GM12878 (cell line): ENCODE measurements at regions not wholly inside any gene's neighbourhood (a gene's known extent, or its start where the extent isn't known, plus 50 kb on each side); places are given as distances from the start of the nearest gene placed in this dataset.

Experiments used
- ATAC-seq: fragments of 200-7000 bp; cut with Tn5 transposase; 3 replicates; pipeline ENCODE4 v1.9.1; 2020; ENCODE audit warnings: mild to moderate bottlenecking, moderate library complexity
- BruUV-seq: library from RNA; stranded (reverse); fragments of 400-500 nt; replicated peaks from 2 replicates; lab custom pipeline; 2021; lab: Mats Ljungman, UMichigan
- CTCF ChIA-PET: fragments of 300-600 bp; sonication (Branson Sonifier 250); formaldehyde crosslinking; extraction: SDS; loops from one replicate; lab custom pipeline; 2021; ENCODE audit warnings: inconsistent platforms; lab: Yijun Ruan, JAX
- POLR2A ChIA-PET: fragments of 350-600 bp; formaldehyde crosslinking; extraction: SDS; loops from one replicate; lab custom pipeline; 2021; ENCODE audit warnings: inconsistent platforms; lab: Charles Lee
- RAD21 ChIA-PET: fragments of 300-600 bp; sonication (Branson Sonifier 250); formaldehyde crosslinking; loops from one replicate; lab custom pipeline; 2023; ENCODE audit warnings: antibody characterized with exemption; ENCODE audit not compliant: unreplicated experiment; lab: Charles Lee
- SMC1A ChIA-PET: fragments of 300-600 bp; sonication (Branson Sonifier 250); formaldehyde crosslinking; loops from one replicate; lab custom pipeline; 2023; ENCODE audit not compliant: unreplicated experiment, uncharacterized antibody; lab: Charles Lee
- DNase-seq: peaks from one replicate; pipeline ENCODE4 v3.0.0-alpha.2; 2011; ENCODE audit warnings: low read depth, low spot score
- FAIRE-seq: peaks from 3 replicates; lab custom pipeline; 2011; peaks lifted over from hg19 to GRCh38; lab: Jason Lieb, UNC
- H2AFZ ChIP-seq: 2 replicates; pipeline ENCODE4 v1.6.0; 2011; ENCODE audit warnings: low read depth, low read length, control low read depth; ENCODE audit not compliant: control insufficient read depth
- H3K27ac ChIP-seq: 2 replicates; pipeline ENCODE4 v1.5.1; 2011; ENCODE audit warnings: control low read depth; ENCODE audit not compliant: control insufficient read depth, insufficient read depth
- H3K27me3 ChIP-seq, 2 experiments: replicated peaks in 1 of 2; 2 replicates each; pipeline versions ENCODE4 v1.6.0 to v1.6.1; 2011; ENCODE audit warnings: low read length in 1 of 2; ENCODE audit not compliant: control insufficient read depth in 2 of 2, insufficient read depth in 2 of 2
- H3K36me3 ChIP-seq, 2 experiments: 2 replicates each; pipeline ENCODE4 v1.5.1; 2011; ENCODE audit warnings: low read length in 1 of 2; ENCODE audit not compliant: control insufficient read depth in 2 of 2, insufficient read depth in 2 of 2
- H3K4me1 ChIP-seq: 2 replicates; pipeline ENCODE4 v1.6.1; 2011; ENCODE audit warnings: mild to moderate bottlenecking, low read length, moderate library complexity, mixed read lengths; ENCODE audit not compliant: control insufficient read depth, insufficient read depth
- H3K4me2 ChIP-seq: 2 replicates; pipeline ENCODE4 v1.6.0; 2011; ENCODE audit warnings: control low read depth; ENCODE audit not compliant: control insufficient read depth, insufficient read depth
- H3K4me3 ChIP-seq: fragments of 200-600 bp; sonication (generic); 2 replicates; pipeline ENCODE4 v1.5.1; 2016
- H3K79me2 ChIP-seq: 2 replicates; pipeline ENCODE4 v1.6.0; 2011; ENCODE audit warnings: low read length; ENCODE audit not compliant: control insufficient read depth, insufficient read depth
- H3K9ac ChIP-seq: 2 replicates; pipeline ENCODE4 v1.8.0; 2011; ENCODE audit warnings: low read length, control low read depth, mixed read lengths; ENCODE audit not compliant: control insufficient read depth, insufficient read depth
- H3K9me3 ChIP-seq: replicated peaks from 3 replicates; pipeline ENCODE4 v1.5.1; 2011; ENCODE audit warnings: mild to moderate bottlenecking, low read length; ENCODE audit not compliant: control insufficient read depth, insufficient read depth
- H4K20me1 ChIP-seq: 2 replicates; pipeline ENCODE4 v1.6.0; 2011; ENCODE audit not compliant: control insufficient read depth, insufficient read depth
- CHD4 ChIP-seq: fragments of 200-600 bp; sonication (generic); IDR thresholded peaks from 2 replicates; pipeline ENCODE4 v1.6.1; 2016; ENCODE audit warnings: mild to moderate bottlenecking
- EGR1 ChIP-seq, 2 experiments: IDR thresholded peaks; 1 replicate in 1 of 2; 2 replicates in 1 of 2; pipeline ENCODE4 v1.6.1; 2011 to 2012; ENCODE audit warnings: low read depth in 2 of 2, low read length in 2 of 2, borderline replicate concordance in 1 of 2, mild to moderate bottlenecking in 1 of 2, moderate library complexity in 1 of 2
- IKZF2 ChIP-seq, 2 experiments: fragments of 450-650 bp; IDR thresholded peaks; 2 replicates each; pipeline ENCODE4 v1.6.1; 2017; ENCODE audit warnings: mild to moderate bottlenecking in 2 of 2, moderate library complexity in 2 of 2
- KAT2A ChIP-seq: conservative IDR thresholded peaks from 2 replicates; pipeline ENCODE4 v1.6.1; 2011; ENCODE audit warnings: low read depth, low read length; ENCODE audit not compliant: control insufficient read depth
- MEF2A ChIP-seq: IDR thresholded peaks from 2 replicates; pipeline ENCODE4 v1.6.1; 2011; ENCODE audit warnings: low read depth, mild to moderate bottlenecking, low read length, moderate library complexity; ENCODE audit not compliant: insufficient read depth
- MEF2B ChIP-seq: fragments of 450-650 bp; IDR thresholded peaks from 2 replicates; pipeline ENCODE4 v1.6.1; 2018; ENCODE audit warnings: mild to moderate bottlenecking, moderate library complexity; ENCODE audit not compliant: partially characterized antibody, poor library complexity, severe bottlenecking
- POLR2AphosphoS2 ChIP-seq: IDR thresholded peaks from 2 replicates; pipeline ENCODE4 v1.6.1; 2011; ENCODE audit warnings: low read depth, mild to moderate bottlenecking, low read length, improper control_type of control experiment, moderate library complexity
- RUNX3 ChIP-seq: IDR thresholded peaks from 2 replicates; pipeline ENCODE4 v1.6.1; 2012; ENCODE audit warnings: low read length, inconsistent platforms
- TBL1XR1 ChIP-seq: IDR thresholded peaks from 2 replicates; pipeline ENCODE4 v1.6.1; 2012; ENCODE audit warnings: low read depth, low read length, improper control_type of control experiment
- ZNF24 ChIP-seq: fragments of 450-650 bp; IDR thresholded peaks from 2 replicates; pipeline ENCODE4 v1.6.1; 2017; ENCODE audit warnings: antibody characterized with exemption, mild to moderate bottlenecking
- WGBS: methylation state at CpG from one replicate; pipeline ENCODE4 v1.1.6; 2016; ENCODE audit warnings: low lambda C conversion rate; ENCODE audit not compliant: insufficient replicate concordance, insufficient coverage; ENCODE audit errors: missing lambda C conversion rate; 5-methylcytosine and 5-hydroxymethylcytosine counted together
- in situ Hi-C: fragments of 300-500 bp; cut with MboI; formaldehyde crosslinking; loops from 9 replicates; pipeline ENCODE4 v1.14.3; 2018; ENCODE audit warnings: mixed read lengths
- intact Hi-C: fragments of 100-400 bp; cut with micrococcal nuclease; formaldehyde crosslinking; loops from one replicate; pipeline ENCODE4 v1.14.2; 2022; ENCODE audit not compliant: unreplicated experiment
- TF ChIP-seq, protein P1 (sequence below): fragments of 450-650 bp; formaldehyde crosslinking; IDR thresholded peaks from 2 replicates; pipeline ENCODE4 v1.5.0; 2022; ENCODE audit warnings: mild to moderate bottlenecking, missing genetic modification characterization
- TF ChIP-seq, protein P2 (sequence below): fragments of 150-350 bp; IDR thresholded peaks from 2 replicates; pipeline ENCODE4 v1.6.1; 2014; ENCODE audit warnings: mild to moderate bottlenecking, low read depth, low read length

DNA sequence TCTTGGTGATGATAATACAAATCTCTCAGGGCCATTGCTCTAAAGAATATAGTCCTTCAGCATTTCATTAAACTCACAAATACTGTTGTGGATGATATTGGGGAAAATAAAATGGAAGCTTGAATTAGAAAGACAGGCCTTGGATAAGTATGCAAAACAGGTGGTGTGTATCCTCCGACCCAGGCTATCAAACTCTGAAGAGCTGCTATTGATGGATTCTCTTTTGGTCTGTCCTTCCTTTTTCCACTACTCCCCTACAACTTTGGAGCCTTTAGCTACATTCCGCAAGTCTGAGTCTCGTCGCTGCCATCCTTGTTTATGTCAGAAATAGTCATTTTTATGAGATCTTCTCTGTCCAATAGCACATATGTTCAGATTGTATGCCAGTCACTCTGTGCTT, 351.6 kb downstream of the KCNJ2 start:
- FAIRE-seq (no peak), ATAC-seq (no peak)
- Histone ChIP-seq H3K9ac (no peak overlapping the region), H3K27me3 (no peaks in the 10 kb centered on the region), H3K36me3 (no peaks in the 10 kb centered on the region), H3K79me2 (no peaks in the 10 kb centered on the region), H3K4me1 (no peaks in the 10 kb centered on the region)
- intact Hi-C loops (no loop called here), in situ Hi-C loops (no loop called here)
- ChIA-PET RAD21 (interaction anchor here (0.6 kb wide), 1 partner anchor 913 kb away, joined by 3 read pairs; no protein-coding TSS in a partner anchor), SMC1A (interaction anchor here (1.1 to 2.0 kb wide), 7 partner anchors 11 to 360 kb away, joined by 3 to 9 read pairs (median 4); no protein-coding TSS in a partner anchor), POLR2A (no interaction called here), CTCF (interaction anchor here (1.4 kb wide), 1 partner anchor 14 kb away, joined by 4 read pairs; no protein-coding TSS in a partner anchor)
- BruUV-seq: no TSS peak
- 14% methylated on average over 4 of the region's 4 CpGs for WGBS
- TF ChIP-seq, protein P1, sequence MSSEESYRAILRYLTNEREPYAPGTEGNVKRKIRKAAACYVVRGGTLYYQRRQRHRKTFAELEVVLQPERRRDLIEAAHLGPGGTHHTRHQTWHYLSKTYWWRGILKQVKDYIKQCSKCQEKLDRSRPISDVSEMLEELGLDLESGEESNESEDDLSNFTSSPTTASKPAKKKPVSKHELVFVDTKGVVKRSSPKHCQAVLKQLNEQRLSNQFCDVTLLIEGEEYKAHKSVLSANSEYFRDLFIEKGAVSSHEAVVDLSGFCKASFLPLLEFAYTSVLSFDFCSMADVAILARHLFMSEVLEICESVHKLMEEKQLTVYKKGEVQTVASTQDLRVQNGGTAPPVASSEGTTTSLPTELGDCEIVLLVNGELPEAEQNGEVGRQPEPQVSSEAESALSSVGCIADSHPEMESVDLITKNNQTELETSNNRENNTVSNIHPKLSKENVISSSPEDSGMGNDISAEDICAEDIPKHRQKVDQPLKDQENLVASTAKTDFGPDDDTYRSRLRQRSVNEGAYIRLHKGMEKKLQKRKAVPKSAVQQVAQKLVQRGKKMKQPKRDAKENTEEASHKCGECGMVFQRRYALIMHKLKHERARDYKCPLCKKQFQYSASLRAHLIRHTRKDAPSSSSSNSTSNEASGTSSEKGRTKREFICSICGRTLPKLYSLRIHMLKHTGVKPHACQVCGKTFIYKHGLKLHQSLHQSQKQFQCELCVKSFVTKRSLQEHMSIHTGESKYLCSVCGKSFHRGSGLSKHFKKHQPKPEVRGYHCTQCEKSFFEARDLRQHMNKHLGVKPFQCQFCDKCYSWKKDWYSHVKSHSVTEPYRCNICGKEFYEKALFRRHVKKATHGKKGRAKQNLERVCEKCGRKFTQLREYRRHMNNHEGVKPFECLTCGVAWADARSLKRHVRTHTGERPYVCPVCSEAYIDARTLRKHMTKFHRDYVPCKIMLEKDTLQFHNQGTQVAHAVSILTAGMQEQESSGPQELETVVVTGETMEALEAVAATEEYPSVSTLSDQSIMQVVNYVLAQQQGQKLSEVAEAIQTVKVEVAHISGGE (CRISPR knock-in tag): no peak
- TF ChIP-seq TBL1XR1: no peak
- TF ChIP-seq, all 136 proteins: peak for 0
- no peak for DNase-seq
- no peak overlapping the region for H3K4me3 ChIP-seq
- H3K27ac ChIP-seq: no peak overlapping the region
- no peaks in the 10 kb centered on the region for H4K20me1 ChIP-seq
- H3K9me3 ChIP-seq: no peaks in the 10 kb centered on the region
- H2AFZ ChIP-seq: no peak overlapping the region
- H3K4me2 ChIP-seq: no peak overlapping the region

DNA sequence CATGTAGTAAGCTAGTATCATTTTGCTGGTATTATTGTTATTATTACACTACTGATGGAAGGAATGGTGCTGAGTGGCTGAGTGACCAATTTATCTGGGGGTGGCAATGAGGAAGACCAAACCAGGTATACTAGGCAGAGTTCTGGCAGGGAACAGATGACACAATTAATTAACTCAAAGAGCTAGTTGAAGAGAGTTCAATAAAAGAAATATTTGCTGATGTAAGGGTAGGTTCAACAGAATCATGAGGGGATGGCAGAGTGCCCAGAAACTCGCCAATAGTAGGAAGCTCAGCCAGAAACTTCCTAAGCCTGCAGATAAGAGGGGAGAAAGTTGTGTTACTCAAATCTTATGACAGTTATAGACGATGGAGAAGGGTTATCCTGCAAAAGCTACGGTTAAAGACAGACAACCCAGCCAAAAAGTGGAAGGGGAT, 352.5 kb downstream of the KCNJ2 start:
- intact Hi-C loops: no loop called here
- FAIRE-seq (no peak), DNase-seq (no peak), ATAC-seq (no peak)
- in situ Hi-C loops: no loop called here
- SMC1A ChIA-PET: interaction anchor here (0.9 to 2.0 kb wide), 6 partner anchors 15 to 361 kb away, joined by 3 to 9 read pairs (median 4); no protein-coding TSS in a partner anchor
- H2AFZ ChIP-seq: no peak overlapping the region
- H4K20me1 ChIP-seq: no peaks in the 10 kb centered on the region
- no peaks in the 10 kb centered on the region for H3K36me3 ChIP-seq
- RAD21 ChIA-PET: interaction anchor here (1.2 kb wide), 1 partner anchor 30 kb away, joined by 6 read pairs; no protein-coding TSS in a partner anchor
- no peak overlapping the region for H3K4me2 ChIP-seq
- H3K9ac ChIP-seq: no peak overlapping the region
- BruUV-seq: no TSS peak
- CTCF ChIA-PET: interaction anchor here (0.8 to 1.4 kb wide), 2 partner anchors 10 to 15 kb away, joined by 3 to 4 read pairs; no protein-coding TSS in a partner anchor
- POLR2A ChIA-PET: interaction anchor here (1.2 kb wide), 1 partner anchor 16 kb away, joined by 3 read pairs; no protein-coding TSS in a partner anchor
- H3K4me3 ChIP-seq: no peak overlapping the region
- H3K27ac ChIP-seq: no peak overlapping the region
- H3K4me1 ChIP-seq: no peaks in the 10 kb centered on the region
- H3K79me2 ChIP-seq: no peaks in the 10 kb centered on the region
- no peaks in the 10 kb centered on the region for H3K9me3 ChIP-seq
- 27% methylated on average over 3 of the region's 3 CpGs for WGBS
- H3K27me3 ChIP-seq: no peaks in the 10 kb centered on the region
- TF ChIP-seq KAT2A: no peak
- no peak for TF ChIP-seq IKZF2 (IDR thresholded peaks at IDR 0.05)
- TF ChIP-seq MEF2A: no peak
- no peak for TF ChIP-seq POLR2AphosphoS2
- TF ChIP-seq, protein P2, sequence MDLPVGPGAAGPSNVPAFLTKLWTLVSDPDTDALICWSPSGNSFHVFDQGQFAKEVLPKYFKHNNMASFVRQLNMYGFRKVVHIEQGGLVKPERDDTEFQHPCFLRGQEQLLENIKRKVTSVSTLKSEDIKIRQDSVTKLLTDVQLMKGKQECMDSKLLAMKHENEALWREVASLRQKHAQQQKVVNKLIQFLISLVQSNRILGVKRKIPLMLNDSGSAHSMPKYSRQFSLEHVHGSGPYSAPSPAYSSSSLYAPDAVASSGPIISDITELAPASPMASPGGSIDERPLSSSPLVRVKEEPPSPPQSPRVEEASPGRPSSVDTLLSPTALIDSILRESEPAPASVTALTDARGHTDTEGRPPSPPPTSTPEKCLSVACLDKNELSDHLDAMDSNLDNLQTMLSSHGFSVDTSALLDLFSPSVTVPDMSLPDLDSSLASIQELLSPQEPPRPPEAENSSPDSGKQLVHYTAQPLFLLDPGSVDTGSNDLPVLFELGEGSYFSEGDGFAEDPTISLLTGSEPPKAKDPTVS: no peak
- TF ChIP-seq EGR1 (IDR thresholded peaks at IDR 0.05; ENCODE audit: borderline replicate concordance in 1 of 2, low read depth in 2 of 2, low read length in 2 of 2): no peak
- no peak for TF ChIP-seq CHD4
- TF ChIP-seq ZNF24: no peak
- no peak for TF ChIP-seq MEF2B
- no peak for TF ChIP-seq RUNX3
